HUES6 (cell line): ENCODE measurements at regions not wholly inside any gene's neighbourhood (a gene's known extent, or its start where the extent isn't known, plus 50 kb on each side); places are given as distances from the start of the nearest gene placed in this dataset.

Source experiments
- H3K27ac ChIP-seq: 2 replicates; pipeline ENCODE4 v1.7.0; 2013; ENCODE audit warnings: low read depth, mild to moderate bottlenecking, low read length, inconsistent platforms
- H3K27me3 ChIP-seq: 2 replicates; pipeline ENCODE4 v1.6.1; 2013; ENCODE audit warnings: low read length; ENCODE audit not compliant: control insufficient read depth, insufficient read depth
- H3K36me3 ChIP-seq: 2 replicates; pipeline ENCODE4 v1.6.1; 2013; ENCODE audit warnings: low read length; ENCODE audit not compliant: control insufficient read depth, insufficient read depth
- H3K4me1 ChIP-seq: 2 replicates; pipeline ENCODE4 v1.6.1; 2013; ENCODE audit warnings: low read length; ENCODE audit not compliant: control insufficient read depth, insufficient read depth
- H3K4me3 ChIP-seq: 2 replicates; pipeline ENCODE4 v1.5.1; 2013; ENCODE audit warnings: low read depth, low read length
- H3K9ac ChIP-seq: one replicate; pipeline ENCODE4 v1.6.1; 2013; ENCODE audit warnings: mild to moderate bottlenecking, low read length
- H3K9me3 ChIP-seq: 2 replicates; pipeline ENCODE4 v1.6.1; 2013; ENCODE audit warnings: low read depth, low read length; ENCODE audit not compliant: control insufficient read depth, insufficient read depth

GRCh38 chr1:10934150-10934818, 78.2 kb upstream of the TARDBP start:
- Histone ChIP-seq H3K27me3 (no peaks in the 10 kb centered on the region), H3K9ac (no peak overlapping the region)

GRCh38 chr1:10935246-10935645, 77.2 kb upstream of the TARDBP start:
- H3K9ac ChIP-seq, result peak overlapping the region; percentile 2
- peaks cover 19% of the 10 kb centered on the region for H3K4me1 ChIP-seq
- H3K9me3 ChIP-seq, result no peaks in the 10 kb centered on the region
- no peaks in the 10 kb centered on the region for H3K36me3 ChIP-seq
- no peak overlapping the region for H3K4me3 ChIP-seq
- no peak overlapping the region for H3K27ac ChIP-seq
- H3K27me3 ChIP-seq, result no peaks in the 10 kb centered on the region; the same call in 1 of the 2 replicates

More at GRCh38 chr1:10934150-10934818, 78.2 kb upstream of the TARDBP start:
- Histone ChIP-seq H3K4me1 (peaks cover 19% of the 10 kb centered on the region), H3K4me3 (no peak overlapping the region), H3K9me3 (no peaks in the 10 kb centered on the region), H3K27ac (no peak overlapping the region), H3K36me3 (no peaks in the 10 kb centered on the region)

- Histone ChIP-seq H3K4me3 (no peak overlapping the region), H3K36me3 (no peaks in the 10 kb centered on the region), H3K9ac (no peak overlapping the region), H3K4me1 (peaks cover 19% of the 10 kb centered on the region), H3K27ac (no peak overlapping the region), H3K27me3 (no peaks in the 10 kb centered on the region; the same call in 1 of the 2 replicates), H3K9me3 (no peaks in the 10 kb centered on the region)
Measured at GRCh38 chr1:10935724-10936123, 76.7 kb upstream of the TARDBP start.

- H3K36me3 ChIP-seq, result no peaks in the 10 kb centered on the region
- no peak overlapping the region for H3K9ac ChIP-seq
- no peak overlapping the region for H3K27ac ChIP-seq
- no peaks in the 10 kb centered on the region for H3K9me3 ChIP-seq
- H3K4me1 ChIP-seq, result peaks cover 22% of the 10 kb centered on the region
- H3K4me3 ChIP-seq, result no peak overlapping the region
- H3K27me3 ChIP-seq, result no peaks in the 10 kb centered on the region; the same call in 1 of the 2 replicates
Measured at GRCh38 chr1:10936998-10937901, 75.2 kb upstream of the TARDBP start.

- H3K9me3 ChIP-seq, result no peaks in the 10 kb centered on the region
- H3K36me3 ChIP-seq, result no peaks in the 10 kb centered on the region
- peaks cover 4% of the 10 kb centered on the region; the same call in 1 of the 2 replicates for H3K27me3 ChIP-seq
- H3K4me1 ChIP-seq, result peaks cover 24% of the 10 kb centered on the region
- no peak overlapping the region for H3K9ac ChIP-seq
- H3K27ac ChIP-seq, result no peak overlapping the region
- no peak overlapping the region for H3K4me3 ChIP-seq
Measured at GRCh38 chr1:10938741-10939417, 73.6 kb upstream of the TARDBP start.

- H3K9ac ChIP-seq, result no peak overlapping the region
- H3K36me3 ChIP-seq, result no peaks in the 10 kb centered on the region
- no peak overlapping the region for H3K4me3 ChIP-seq
- H3K9me3 ChIP-seq, result no peaks in the 10 kb centered on the region
- H3K27ac ChIP-seq, result no peak overlapping the region
- H3K27me3 ChIP-seq, result peaks cover 13% of the 10 kb centered on the region; the same call in 1 of the 2 replicates
- peaks cover 22% of the 10 kb centered on the region for H3K4me1 ChIP-seq
Measured at GRCh38 chr1:10939654-10940450, 72.6 kb upstream of the TARDBP start.

GRCh38 chr1:10940451-10940804, 72.0 kb upstream of the TARDBP start:
- Histone ChIP-seq H3K4me1 (peaks cover 19% of the 10 kb centered on the region), H3K4me3 (no peak overlapping the region), H3K9ac (no peak overlapping the region), H3K27ac (no peak overlapping the region), H3K27me3 (peaks cover 13% of the 10 kb centered on the region; the same call in 1 of the 2 replicates), H3K9me3 (no peaks in the 10 kb centered on the region), H3K36me3 (no peaks in the 10 kb centered on the region)

- Histone ChIP-seq H3K9ac (no peak overlapping the region), H3K27me3 (peaks cover 13% of the 10 kb centered on the region; the same call in 1 of the 2 replicates), H3K4me3 (no peak overlapping the region), H3K27ac (no peak overlapping the region), H3K4me1 (peaks cover 19% of the 10 kb centered on the region), H3K9me3 (no peaks in the 10 kb centered on the region), H3K36me3 (no peaks in the 10 kb centered on the region)
Measured at GRCh38 chr1:10940838-10941237, 71.6 kb upstream of the TARDBP start.

GRCh38 chr1:10941891-10942541, 70.4 kb upstream of the TARDBP start:
- H3K9ac ChIP-seq, result no peak overlapping the region
- no peaks in the 10 kb centered on the region for H3K9me3 ChIP-seq
- no peaks in the 10 kb centered on the region for H3K36me3 ChIP-seq
- no peak overlapping the region for H3K27ac ChIP-seq
- H3K27me3 ChIP-seq, result peaks cover 13% of the 10 kb centered on the region; the same call in 1 of the 2 replicates
- peak overlapping the region; percentile 37 for H3K4me3 ChIP-seq
- peaks cover 18% of the 10 kb centered on the region for H3K4me1 ChIP-seq

GRCh38 chr1:10942542-10942912, 69.9 kb upstream of the TARDBP start:
- Histone ChIP-seq H3K27ac (no peak overlapping the region), H3K9ac (no peak overlapping the region), H3K9me3 (no peaks in the 10 kb centered on the region), H3K27me3 (peaks cover 13% of the 10 kb centered on the region; the same call in 1 of the 2 replicates), H3K36me3 (no peaks in the 10 kb centered on the region), H3K4me1 (peaks cover 13% of the 10 kb centered on the region), H3K4me3 (no peak overlapping the region)
